Ovary (tissue), 7 donors: ENCODE measurements at regions not wholly inside any gene's neighbourhood (a gene's known extent, or its start where the extent isn't known, plus 50 kb on each side); places are given as distances from the start of the nearest gene placed in this dataset.
"Not testable (repeated sequence)": the region's sequence is repeated elsewhere in the genome, so short reads cannot be mapped to it uniquely, and the experiment has no call there.

ENCODE experiments used
- DNase-seq, 5 donors: peaks; one replicate each; pipeline ENCODE4 v3.0.0-alpha.2; 2019 to 2020
- H3K27ac ChIP-seq, 2 donors: fragments of 200-600 bp; one replicate each; pipeline versions ENCODE4 v1.5.1 to v1.8.0; 2019 to 2022
- H3K27me3 ChIP-seq: fragments of 200-600 bp; one replicate; pipeline ENCODE4 v1.8.0; 2022
- H3K36me3 ChIP-seq: fragments of 200-600 bp; sonication (generic); one replicate; pipeline ENCODE4 v1.5.1; 2019
- H3K4me1 ChIP-seq: one replicate; pipeline ENCODE4 v1.8.1; 2013; ENCODE audit warnings: mild to moderate bottlenecking, moderate library complexity; ENCODE audit not compliant: insufficient read depth
- H3K4me3 ChIP-seq: fragments of 200-600 bp; sonication (generic); one replicate; pipeline ENCODE4 v1.5.1; 2017
- H3K9me3 ChIP-seq, 2 donors: fragments of 200-600 bp in 1 of 2; sonication (generic) in 1 of 2; one replicate each; pipeline versions ENCODE4 v1.5.1 to v1.8.1; 2013 to 2019; ENCODE audit warnings: mild to moderate bottlenecking in 1 of 2, moderate library complexity in 1 of 2
- EP300 ChIP-seq: sonication (generic); formaldehyde crosslinking; IDR thresholded peaks from one replicate; pipeline ENCODE4 v1.6.1; 2017; ENCODE audit warnings: antibody characterized with exemption
- POLR2A ChIP-seq: fragments of 450-650 bp; IDR thresholded peaks from one replicate; pipeline ENCODE4 v1.6.1; 2017; ENCODE audit warnings: antibody characterized with exemption, mild to moderate bottlenecking, moderate library complexity
- WGBS, 3 donors: extraction: QIAGEN DNeasy Blood & Tissue Kit in 1 of 3; methylation state at CpG; one replicate each; pipeline versions ENCODE4 v1.1.5 to v1.1.7; 2013 to 2017; 5-methylcytosine and 5-hydroxymethylcytosine counted together
- intact Hi-C, 4 donors: fragments of 100-400 bp; cut with DNase I; formaldehyde crosslinking; loops; one replicate each; pipeline versions ENCODE4 v1.11.0 to v1.15.1; 2022 to 2023
- TF ChIP-seq, protein P1 (sequence below), 3 donors: fragments of 450-650 bp in 2 of 3; fragments of 200-600 bp in 1 of 3; IDR thresholded peaks; one replicate each; pipeline versions ENCODE4 v1.5.1 to v1.8.0; 2016 to 2022; ENCODE audit warnings: antibody characterized with exemption in 3 of 3, mild to moderate bottlenecking in 1 of 3
- donor health status: DM: no; HTN: no; CAD: no; lungs with moderate emphysema.
- donor health status: DM: no; HTN: no; CAD: no.
- donor health status: Bipolar disorder and iron deficiency.
- donor health status: DM: no; HTN: no; CAD: no.
- donor health status: DM: yes; HTN: yes; CAD: no.

DNA sequence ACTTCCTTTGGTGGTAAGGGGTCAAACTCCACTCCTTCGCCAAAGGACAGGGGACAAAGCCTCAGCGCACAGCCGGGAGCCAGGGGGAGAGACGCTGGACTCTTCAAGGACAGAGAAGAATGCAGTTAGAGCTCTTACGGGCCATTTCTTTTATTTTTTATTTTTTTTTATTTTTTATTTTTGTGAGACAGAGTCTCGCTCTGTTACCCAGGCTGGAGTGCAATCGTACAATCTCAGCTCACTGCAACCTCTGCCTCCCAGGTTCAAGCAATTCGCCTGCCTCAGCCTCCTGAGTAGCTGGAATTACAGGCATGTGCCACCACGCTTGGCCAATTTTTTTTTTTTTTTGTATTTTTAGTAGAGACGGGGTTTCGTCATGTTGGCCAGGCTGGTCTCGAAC lies 93.2 kb upstream of the RPH3AL start, which contains the start of gene RFLNB:
Gene RFLNB, minus strand, starts transcription at position 101 of the 400 bp plus-strand sequence.
- H3K9me3 ChIP-seq, H3K36me3 ChIP-seq, H3K27ac ChIP-seq, H3K27me3 ChIP-seq, DNase-seq, H3K4me3 ChIP-seq, intact Hi-C loops, H3K4me1 ChIP-seq: not testable (repeated sequence)
- whole genome bisulfite sequencing, 3 donors = 86 to 93% (median 88%) methylated on average over 12 of the region's 12 CpGs

DNA sequence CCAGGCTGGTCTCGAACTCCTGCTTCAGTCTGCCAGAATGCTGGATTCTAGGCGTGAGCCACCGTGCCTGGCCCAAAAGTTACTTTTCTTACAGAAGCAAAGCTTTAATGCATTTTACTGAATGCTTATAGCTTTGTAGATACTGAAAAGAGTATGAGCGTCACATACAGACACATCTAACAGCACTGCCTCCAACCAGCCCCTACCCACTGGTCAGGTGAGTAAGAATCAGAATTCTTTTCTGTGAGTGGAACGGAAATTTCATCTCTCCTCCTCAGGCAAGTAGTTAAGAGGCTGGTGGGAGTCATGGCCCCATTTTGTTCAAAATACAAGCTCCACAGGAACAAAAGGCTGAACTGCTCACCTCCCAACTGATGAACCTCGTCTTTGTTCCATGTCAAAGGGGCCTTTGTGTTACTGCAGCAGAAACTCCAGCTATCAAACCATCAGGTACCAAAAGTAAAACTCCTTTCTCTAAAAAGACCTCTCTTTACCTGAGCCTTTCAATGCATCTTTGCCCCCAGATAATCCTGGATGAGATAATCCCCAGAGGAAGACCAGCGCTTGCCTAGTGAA lies 92.4 kb upstream of the RPH3AL start:
- H3K4me3 ChIP-seq = no peak overlapping the region
- H3K4me1 ChIP-seq = no peaks in the 10 kb centered on the region
- intact Hi-C loops = no loop called here
- WGBS, 3 donors = 94 to 97% (median 94%) methylated on average over 7 of the region's 7 CpGs
- no peak for TF ChIP-seq EP300
- TF ChIP-seq, protein P1, sequence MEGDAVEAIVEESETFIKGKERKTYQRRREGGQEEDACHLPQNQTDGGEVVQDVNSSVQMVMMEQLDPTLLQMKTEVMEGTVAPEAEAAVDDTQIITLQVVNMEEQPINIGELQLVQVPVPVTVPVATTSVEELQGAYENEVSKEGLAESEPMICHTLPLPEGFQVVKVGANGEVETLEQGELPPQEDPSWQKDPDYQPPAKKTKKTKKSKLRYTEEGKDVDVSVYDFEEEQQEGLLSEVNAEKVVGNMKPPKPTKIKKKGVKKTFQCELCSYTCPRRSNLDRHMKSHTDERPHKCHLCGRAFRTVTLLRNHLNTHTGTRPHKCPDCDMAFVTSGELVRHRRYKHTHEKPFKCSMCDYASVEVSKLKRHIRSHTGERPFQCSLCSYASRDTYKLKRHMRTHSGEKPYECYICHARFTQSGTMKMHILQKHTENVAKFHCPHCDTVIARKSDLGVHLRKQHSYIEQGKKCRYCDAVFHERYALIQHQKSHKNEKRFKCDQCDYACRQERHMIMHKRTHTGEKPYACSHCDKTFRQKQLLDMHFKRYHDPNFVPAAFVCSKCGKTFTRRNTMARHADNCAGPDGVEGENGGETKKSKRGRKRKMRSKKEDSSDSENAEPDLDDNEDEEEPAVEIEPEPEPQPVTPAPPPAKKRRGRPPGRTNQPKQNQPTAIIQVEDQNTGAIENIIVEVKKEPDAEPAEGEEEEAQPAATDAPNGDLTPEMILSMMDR (IDR thresholded peaks at IDR 0.05) = no peak
- no peak for TF ChIP-seq POLR2A
- no peaks in the 10 kb centered on the region for H3K27me3 ChIP-seq
- no peak overlapping the region for H3K27ac ChIP-seq
- no peaks in the 10 kb centered on the region for H3K9me3 ChIP-seq
- no peak for DNase-seq
- no peaks in the 10 kb centered on the region for H3K36me3 ChIP-seq

DNA sequence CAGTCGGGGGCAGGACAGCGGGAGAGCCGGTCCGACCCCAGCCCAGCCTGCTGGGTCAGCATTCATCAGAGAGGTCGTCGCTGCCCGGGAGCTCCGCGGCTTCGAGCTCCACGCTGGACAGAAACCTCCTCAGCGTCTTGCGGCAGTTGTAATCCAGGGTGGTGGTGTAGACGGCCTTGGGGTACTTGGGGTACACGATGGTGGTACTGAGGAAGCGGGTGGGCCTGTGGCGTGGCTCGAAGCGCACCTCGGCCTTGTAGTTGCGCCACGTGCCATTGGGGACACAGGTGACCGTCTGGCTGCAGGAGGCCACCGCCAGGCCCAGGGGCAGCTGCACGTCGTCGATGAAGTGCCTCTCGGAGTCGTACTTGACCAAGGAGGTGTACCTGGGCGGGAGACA lies 90.5 kb upstream of the RPH3AL start:
- H3K4me3 ChIP-seq = no peak overlapping the region
- no peaks in the 10 kb centered on the region for H3K36me3 ChIP-seq
- TF ChIP-seq EP300 (no peak), POLR2A (no peak)
- TF ChIP-seq, protein P1 (IDR thresholded peaks at IDR 0.05) = no peak
- intact Hi-C loops = no loop called here
- no peaks in the 10 kb centered on the region for H3K9me3 ChIP-seq
- no peak overlapping the region for H3K27ac ChIP-seq
- no peaks in the 10 kb centered on the region for H3K27me3 ChIP-seq
- WGBS, 3 donors = 93% methylated on average over 30 of the region's 30 CpGs
- no peaks in the 10 kb centered on the region for H3K4me1 ChIP-seq
- no peak for DNase-seq

DNA sequence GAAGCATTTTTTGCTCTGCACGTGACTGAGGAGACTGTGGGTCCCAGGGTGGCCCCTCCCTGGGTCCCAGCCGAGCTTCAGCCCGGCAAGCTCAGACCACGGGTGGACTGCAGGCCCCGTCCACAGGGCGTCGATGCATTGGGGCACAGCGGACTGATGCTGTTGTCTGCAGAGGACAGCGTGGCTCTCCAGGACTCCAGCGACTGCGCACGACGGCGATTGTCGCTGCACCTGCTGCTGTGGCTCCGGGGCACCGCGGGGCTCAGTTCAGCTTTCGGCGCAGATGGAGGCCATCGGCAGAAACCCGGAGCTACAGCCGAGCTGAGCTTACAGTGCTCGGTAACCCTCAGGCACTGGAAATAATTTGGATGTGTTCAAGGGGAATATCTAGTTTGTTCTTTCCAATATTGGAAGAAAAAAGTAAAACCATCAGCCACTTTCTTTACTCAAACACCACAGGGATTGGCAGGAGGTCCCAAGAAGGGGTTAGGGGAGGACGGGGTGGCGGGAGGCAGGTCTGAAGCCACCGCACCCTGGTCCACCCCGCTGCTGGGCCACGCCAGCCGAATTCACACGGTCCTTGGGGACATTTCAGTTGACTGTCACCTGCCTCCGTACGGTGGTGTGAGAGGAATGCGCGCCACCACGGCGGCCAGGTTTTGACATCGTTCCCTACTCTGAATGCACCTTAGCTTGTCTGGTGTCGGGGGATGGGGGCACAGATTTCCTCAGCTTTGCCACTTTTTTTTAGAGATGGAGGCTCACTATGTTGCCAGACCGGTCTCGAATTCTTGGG lies 88.7 kb upstream of the RPH3AL start:
- TF ChIP-seq POLR2A = no peak
- TF ChIP-seq, protein P1 (IDR thresholded peaks at IDR 0.05) = no peak
- no peak for TF ChIP-seq EP300
- WGBS, 3 donors = 93 to 94% (median 93%) methylated on average over 41 of the region's 41 CpGs
- intact Hi-C loops = no loop called here

DNA sequence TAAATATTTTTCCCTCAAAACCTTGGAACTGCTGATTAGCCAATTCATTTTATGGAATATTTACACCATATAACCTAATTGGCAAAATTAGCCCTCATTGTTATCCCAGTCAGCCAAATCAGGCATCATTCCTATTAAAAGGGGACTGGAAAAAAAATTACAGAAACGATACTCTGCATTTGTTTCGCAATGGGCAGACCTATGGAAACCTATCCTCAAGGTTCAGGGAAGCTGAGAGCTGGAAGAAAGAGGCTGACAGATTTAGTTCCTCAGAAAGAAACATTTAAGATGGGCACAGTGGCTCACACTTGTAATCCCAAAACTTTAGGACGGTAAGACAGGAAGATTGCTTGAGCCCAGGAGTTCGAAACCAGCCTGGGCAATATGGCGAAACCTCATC lies 85.6 kb upstream of the RPH3AL start:
- no peak overlapping the region for H3K4me3 ChIP-seq
- no peaks in the 10 kb centered on the region for H3K9me3 ChIP-seq
- H3K4me1 ChIP-seq = no peaks in the 10 kb centered on the region
- TF ChIP-seq EP300 = no peak
- no peak for DNase-seq
- intact Hi-C loops = no loop called here
- H3K27ac ChIP-seq = no peak overlapping the region
- no peaks in the 10 kb centered on the region for H3K27me3 ChIP-seq
- H3K36me3 ChIP-seq = no peaks in the 10 kb centered on the region
- WGBS, 3 donors = 87 to 90% (median 89%) methylated on average over 5 of the region's 5 CpGs

More for the DNA sequence above, 88.7 kb upstream of the RPH3AL start:
- no peaks in the 10 kb centered on the region for H3K27me3 ChIP-seq
- H3K27ac ChIP-seq = no peak overlapping the region
- H3K36me3 ChIP-seq = no peaks in the 10 kb centered on the region
- DNase-seq = no peak
- no peaks in the 10 kb centered on the region for H3K9me3 ChIP-seq
- no peak overlapping the region for H3K4me3 ChIP-seq
- H3K4me1 ChIP-seq = no peaks in the 10 kb centered on the region
